ENCODE measurements at regions not wholly inside any gene's neighbourhood (a gene's known extent, or its start where the extent isn't known, plus 50 kb on each side); places are given as distances from the start of the nearest gene placed in this dataset.

DNA sequence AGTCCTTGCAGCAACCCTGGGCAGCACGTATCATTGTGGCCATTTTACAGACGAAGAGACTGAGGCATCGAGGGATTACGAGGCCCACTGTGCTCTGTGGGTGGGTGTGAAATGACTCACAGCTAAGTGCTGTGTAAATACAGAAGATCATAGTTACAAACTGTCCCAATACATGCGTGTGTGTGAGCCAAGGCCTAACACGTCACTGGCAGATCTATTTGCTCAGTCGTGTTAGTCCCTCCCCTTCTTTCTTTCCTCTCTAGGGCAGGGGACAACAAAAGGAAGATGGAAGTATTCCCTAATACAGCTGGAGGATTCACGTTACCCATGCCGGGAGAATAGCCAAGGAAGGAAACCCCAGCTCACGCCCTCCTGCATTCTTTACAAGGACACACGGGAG lies 175.9 kb downstream of the CDC5L start:
- TF ChIP-seq, protein P1, sequence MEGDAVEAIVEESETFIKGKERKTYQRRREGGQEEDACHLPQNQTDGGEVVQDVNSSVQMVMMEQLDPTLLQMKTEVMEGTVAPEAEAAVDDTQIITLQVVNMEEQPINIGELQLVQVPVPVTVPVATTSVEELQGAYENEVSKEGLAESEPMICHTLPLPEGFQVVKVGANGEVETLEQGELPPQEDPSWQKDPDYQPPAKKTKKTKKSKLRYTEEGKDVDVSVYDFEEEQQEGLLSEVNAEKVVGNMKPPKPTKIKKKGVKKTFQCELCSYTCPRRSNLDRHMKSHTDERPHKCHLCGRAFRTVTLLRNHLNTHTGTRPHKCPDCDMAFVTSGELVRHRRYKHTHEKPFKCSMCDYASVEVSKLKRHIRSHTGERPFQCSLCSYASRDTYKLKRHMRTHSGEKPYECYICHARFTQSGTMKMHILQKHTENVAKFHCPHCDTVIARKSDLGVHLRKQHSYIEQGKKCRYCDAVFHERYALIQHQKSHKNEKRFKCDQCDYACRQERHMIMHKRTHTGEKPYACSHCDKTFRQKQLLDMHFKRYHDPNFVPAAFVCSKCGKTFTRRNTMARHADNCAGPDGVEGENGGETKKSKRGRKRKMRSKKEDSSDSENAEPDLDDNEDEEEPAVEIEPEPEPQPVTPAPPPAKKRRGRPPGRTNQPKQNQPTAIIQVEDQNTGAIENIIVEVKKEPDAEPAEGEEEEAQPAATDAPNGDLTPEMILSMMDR (IDR thresholded peaks at IDR 0.05) = no peak
- no peak for TF ChIP-seq POLR2A (IDR thresholded peaks at IDR 0.05)

Data from vagina (tissue), 2 donors.